Thyroid gland (tissue), 4 donors: ENCODE measurements at regions not wholly inside any gene's neighbourhood (a gene's known extent, or its start where the extent isn't known, plus 50 kb on each side); places are given as distances from the start of the nearest gene placed in this dataset.

Experiments
- POLR2A ChIP-seq, 2 donors: fragments of 450-650 bp; IDR thresholded peaks; one replicate each; pipeline ENCODE4 v1.6.1; 2017; ENCODE audit warnings: antibody characterized with exemption in 2 of 2, mild to moderate bottlenecking in 2 of 2, moderate library complexity in 1 of 2
- TF ChIP-seq, protein P1 (sequence below), 6 experiments: fragments of 200-600 bp in 3 of 6; fragments of 450-650 bp in 3 of 6; sonication (generic) in 3 of 6; IDR thresholded peaks; one replicate each; pipeline ENCODE4 v1.5.1; 2016 to 2019; ENCODE audit warnings: antibody characterized with exemption in 6 of 6, mild to moderate bottlenecking in 2 of 6, inconsistent platforms in 1 of 6, moderate library complexity in 1 of 6

DNA sequence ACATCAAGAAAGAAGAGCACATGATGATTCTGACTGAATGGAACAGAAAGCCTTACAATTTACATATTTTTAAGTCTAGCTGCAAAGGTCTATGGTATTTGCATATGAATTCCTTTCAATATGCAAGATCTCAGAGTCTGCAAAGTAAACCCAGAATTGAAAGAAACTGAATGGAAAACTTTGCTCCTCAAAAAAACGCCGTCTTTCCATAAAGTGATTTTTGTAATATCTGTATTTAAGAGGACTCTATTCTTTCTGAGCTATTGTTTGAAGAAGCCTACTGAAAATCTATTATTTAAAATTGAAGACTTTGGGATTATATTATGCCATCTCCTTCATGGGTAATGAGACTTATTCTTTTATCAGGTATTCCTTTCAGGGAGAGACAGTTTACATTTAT, 1894.4 kb downstream of the STIM2 start:
- no peak for TF ChIP-seq POLR2A (IDR thresholded peaks at IDR 0.05)
- TF ChIP-seq, protein P1, sequence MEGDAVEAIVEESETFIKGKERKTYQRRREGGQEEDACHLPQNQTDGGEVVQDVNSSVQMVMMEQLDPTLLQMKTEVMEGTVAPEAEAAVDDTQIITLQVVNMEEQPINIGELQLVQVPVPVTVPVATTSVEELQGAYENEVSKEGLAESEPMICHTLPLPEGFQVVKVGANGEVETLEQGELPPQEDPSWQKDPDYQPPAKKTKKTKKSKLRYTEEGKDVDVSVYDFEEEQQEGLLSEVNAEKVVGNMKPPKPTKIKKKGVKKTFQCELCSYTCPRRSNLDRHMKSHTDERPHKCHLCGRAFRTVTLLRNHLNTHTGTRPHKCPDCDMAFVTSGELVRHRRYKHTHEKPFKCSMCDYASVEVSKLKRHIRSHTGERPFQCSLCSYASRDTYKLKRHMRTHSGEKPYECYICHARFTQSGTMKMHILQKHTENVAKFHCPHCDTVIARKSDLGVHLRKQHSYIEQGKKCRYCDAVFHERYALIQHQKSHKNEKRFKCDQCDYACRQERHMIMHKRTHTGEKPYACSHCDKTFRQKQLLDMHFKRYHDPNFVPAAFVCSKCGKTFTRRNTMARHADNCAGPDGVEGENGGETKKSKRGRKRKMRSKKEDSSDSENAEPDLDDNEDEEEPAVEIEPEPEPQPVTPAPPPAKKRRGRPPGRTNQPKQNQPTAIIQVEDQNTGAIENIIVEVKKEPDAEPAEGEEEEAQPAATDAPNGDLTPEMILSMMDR (IDR thresholded peaks at IDR 0.05) = no peak
